H9 (cell line): ENCODE measurements at regions not wholly inside any gene's neighbourhood (a gene's known extent, or its start where the extent isn't known, plus 50 kb on each side); places are given as distances from the start of the nearest gene placed in this dataset.

ENCODE experiments used
- DNase-seq: peaks from one replicate; pipeline ENCODE4 v3.0.0-alpha.2; 2017
- H2AFZ ChIP-seq: one replicate; pipeline ENCODE4 v1.6.1; 2013; ENCODE audit warnings: mild to moderate bottlenecking, low read length, control low read depth, moderate library complexity
- H2AK5ac ChIP-seq: 2 replicates; pipeline ENCODE4 v1.6.1; 2013; ENCODE audit warnings: low read length, control low read depth, mixed read lengths; ENCODE audit not compliant: insufficient read length
- H2BK120ac ChIP-seq: one replicate; pipeline ENCODE4 v1.6.1; 2013; ENCODE audit warnings: low read depth, mild to moderate bottlenecking, low read length, control low read depth, inconsistent platforms; ENCODE audit not compliant: poor library complexity, severe bottlenecking
- H2BK12ac ChIP-seq: 2 replicates; pipeline ENCODE4 v1.6.1; 2013; ENCODE audit warnings: low read length, control low read depth, mixed read lengths, low read depth; ENCODE audit not compliant: insufficient read length
- H2BK15ac ChIP-seq: 2 replicates; pipeline ENCODE4 v1.6.1; 2013; ENCODE audit warnings: low read depth, low read length, control low read depth
- H2BK20ac ChIP-seq: one replicate; pipeline ENCODE4 v1.6.1; 2013; ENCODE audit warnings: low read depth, mild to moderate bottlenecking, low read length, control low read depth, inconsistent platforms; ENCODE audit not compliant: poor library complexity, severe bottlenecking
- H2BK5ac ChIP-seq: 2 replicates; pipeline ENCODE4 v1.6.1; 2013; ENCODE audit warnings: low read length, control low read depth, mixed read lengths; ENCODE audit not compliant: insufficient read length
- H3K14ac ChIP-seq: 2 replicates; pipeline ENCODE4 v1.6.1; 2013; ENCODE audit warnings: low read length, control low read depth; ENCODE audit not compliant: insufficient read depth
- H3K18ac ChIP-seq: 2 replicates; pipeline ENCODE4 v1.6.1; 2013; ENCODE audit warnings: low read depth, mild to moderate bottlenecking, mixed read lengths, low read length, control low read depth; ENCODE audit not compliant: insufficient read length
- H3K23ac ChIP-seq: 2 replicates; pipeline ENCODE4 v1.6.1; 2013; ENCODE audit warnings: low read length, control low read depth, mixed read lengths, low read depth; ENCODE audit not compliant: insufficient read length
- H3K23me2 ChIP-seq: 2 replicates; pipeline ENCODE4 v1.6.1; 2013; ENCODE audit warnings: low read depth, mild to moderate bottlenecking, mixed read lengths, low read length, control low read depth; ENCODE audit not compliant: insufficient read length, poor library complexity, severe bottlenecking
- H3K27ac ChIP-seq: 2 replicates; pipeline ENCODE4 v1.5.1; 2013; ENCODE audit warnings: low read length, control low read depth, mixed read lengths, low read depth; ENCODE audit not compliant: insufficient read length
- H3K27me3 ChIP-seq: 2 replicates; pipeline ENCODE4 v1.6.1; 2013; ENCODE audit warnings: low read length, control low read depth, inconsistent platforms; ENCODE audit not compliant: insufficient read depth
- H3K4ac ChIP-seq: 2 replicates; pipeline ENCODE4 v1.6.1; 2013; ENCODE audit warnings: low read depth, mild to moderate bottlenecking, control low read depth, inconsistent platforms, low read length, moderate library complexity
- H3K4me1 ChIP-seq: 2 replicates; pipeline ENCODE4 v1.6.1; 2013; ENCODE audit warnings: low read length, control low read depth, inconsistent platforms; ENCODE audit not compliant: insufficient read depth
- H3K4me2 ChIP-seq: 2 replicates; pipeline ENCODE4 v1.6.1; 2013; ENCODE audit warnings: low read length, control low read depth, mixed read lengths; ENCODE audit not compliant: insufficient read length, insufficient read depth
- H3K56ac ChIP-seq: 2 replicates; pipeline ENCODE4 v1.6.1; 2013; ENCODE audit warnings: low read depth, mild to moderate bottlenecking, mixed read lengths, low read length, control low read depth; ENCODE audit not compliant: insufficient read length
- H3K79me1 ChIP-seq: 2 replicates; pipeline ENCODE4 v1.6.1; 2013; ENCODE audit warnings: low read depth, mild to moderate bottlenecking, moderate library complexity, low read length, control low read depth, inconsistent platforms; ENCODE audit not compliant: insufficient read depth, poor library complexity, severe bottlenecking
- H3K79me2 ChIP-seq: 2 replicates; pipeline ENCODE4 v1.6.1; 2013; ENCODE audit warnings: low read length, control low read depth, inconsistent platforms; ENCODE audit not compliant: insufficient read depth
- H3K9ac ChIP-seq: 2 replicates; pipeline ENCODE4 v1.6.1; 2013; ENCODE audit warnings: low read length, control low read depth, mixed read lengths; ENCODE audit not compliant: insufficient read length; ENCODE audit errors: extremely low read depth
- H3K9me3 ChIP-seq: one replicate; pipeline ENCODE4 v1.6.1; 2013; ENCODE audit warnings: low read depth, low read length, inconsistent platforms; ENCODE audit not compliant: control insufficient read depth
- H3T11ph ChIP-seq: one replicate; pipeline ENCODE4 v1.6.1; 2013; ENCODE audit warnings: mild to moderate bottlenecking, low read length, control low read depth, inconsistent platforms
- H4K20me1 ChIP-seq: one replicate; pipeline ENCODE4 v1.6.1; 2013; ENCODE audit not compliant: control insufficient read depth, insufficient read length, insufficient read depth
- H4K5ac ChIP-seq: 2 replicates; pipeline ENCODE4 v1.6.1; 2013; ENCODE audit warnings: low read depth, mild to moderate bottlenecking, mixed read lengths, low read length, control low read depth; ENCODE audit not compliant: insufficient read length
- H4K8ac ChIP-seq: replicated peaks from 2 replicates; pipeline ENCODE4 v1.6.1; 2013; ENCODE audit warnings: low read length, control low read depth, mixed read lengths, low read depth; ENCODE audit not compliant: insufficient read length
- H4K91ac ChIP-seq: 2 replicates; pipeline ENCODE4 v1.6.1; 2013; ENCODE audit warnings: low read depth, mild to moderate bottlenecking, moderate library complexity, mixed read lengths, low read length, control low read depth; ENCODE audit not compliant: insufficient read length
- H3K27ac Mint-ChIP-seq, 3 experiments: 2 replicates in 2 of 3; 3 replicates in 1 of 3; pipeline ENCODE4 v1.8.0; 2020 to 2021; ENCODE audit warnings: mixed read lengths in 3 of 3, mild to moderate bottlenecking in 1 of 3, moderate library complexity in 1 of 3
- H3K27me3 Mint-ChIP-seq: 2 replicates; pipeline ENCODE4 v1.8.0; 2021; ENCODE audit warnings: low read depth, mild to moderate bottlenecking, moderate library complexity, mixed read lengths
- H3K36me3 Mint-ChIP-seq, 3 experiments: 2 replicates in 2 of 3; 3 replicates in 1 of 3; pipeline ENCODE4 v1.8.0; 2020 to 2021; ENCODE audit warnings: low read depth in 3 of 3, mixed read lengths in 3 of 3; ENCODE audit not compliant: insufficient read depth in 1 of 3
- H3K4me1 Mint-ChIP-seq, 2 experiments: 2 replicates each; pipeline ENCODE4 v1.8.0; 2020; ENCODE audit warnings: mixed read lengths in 2 of 2
- H3K4me3 Mint-ChIP-seq, 2 experiments: 2 replicates in 1 of 2; 3 replicates in 1 of 2; pipeline ENCODE4 v1.8.0; 2020 to 2021; ENCODE audit warnings: mild to moderate bottlenecking in 2 of 2, mixed read lengths in 2 of 2, moderate library complexity in 1 of 2
- H3K9me3 Mint-ChIP-seq, 2 experiments: 2 replicates in 1 of 2; 3 replicates in 1 of 2; pipeline ENCODE4 v1.8.0; 2020; ENCODE audit warnings: mild to moderate bottlenecking in 2 of 2, mixed read lengths in 2 of 2, moderate library complexity in 1 of 2
- TF ChIP-seq, protein P1 (sequence below): fragments of 200-600 bp; sonication (generic); conservative IDR thresholded peaks from 3 replicates; pipeline ENCODE4 v1.8.0; 2021; ENCODE audit warnings: antibody characterized with exemption, mild to moderate bottlenecking

DNA sequence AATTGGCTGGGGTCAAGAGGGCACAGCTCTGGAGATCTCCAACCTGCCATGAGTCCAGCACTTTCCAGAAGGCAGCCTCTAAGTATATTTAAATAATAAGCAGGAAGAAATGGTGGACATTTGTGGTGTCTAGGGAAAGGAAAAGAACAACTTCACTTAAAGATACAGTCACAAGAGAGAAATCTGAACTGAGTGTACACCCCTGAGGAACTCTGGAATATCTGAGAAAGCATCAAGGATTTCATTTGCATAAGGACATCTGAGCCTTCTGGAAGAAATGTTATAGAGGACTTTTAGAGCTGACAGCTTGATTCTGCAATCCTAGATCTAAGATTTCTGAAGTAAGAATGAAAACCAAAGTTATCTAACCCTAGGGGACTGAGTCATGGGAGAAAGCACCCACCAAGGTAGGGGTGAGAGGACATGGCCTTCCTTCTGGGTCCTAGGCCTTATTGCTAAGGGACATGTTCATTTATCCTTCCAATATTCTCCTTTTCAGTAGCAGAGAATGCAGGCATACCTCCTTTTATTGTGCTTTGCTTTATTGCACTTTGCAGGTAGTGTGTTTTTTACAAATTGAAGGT, 253.4 kb upstream of the SLC24A2 start:
- Histone ChIP-seq H3K18ac (no peak overlapping the region), H2BK120ac (no peak overlapping the region), H2BK20ac (no peak overlapping the region), H3K56ac (no peak overlapping the region), H3K9ac (no peak overlapping the region), H2AK5ac (no peak overlapping the region), H3K4me1 (peaks cover 4% of the 10 kb centered on the region; the same call in 1 of the 2 replicates), H3K4me2 (no peak overlapping the region), H3K9me3 (no peaks in the 10 kb centered on the region), H2AFZ (no peak overlapping the region), H2BK5ac (no peak overlapping the region), H3K23ac (no peak overlapping the region), H3K79me2 (no peaks in the 10 kb centered on the region), H4K20me1 (no peaks in the 10 kb centered on the region), H4K8ac (no peak overlapping the region), H2BK12ac (no peak overlapping the region), H3K27ac (no peak overlapping the region), H3K79me1 (no peaks in the 10 kb centered on the region), H3K14ac (no peak overlapping the region), H3K4ac (no peak overlapping the region), H4K91ac (no peak overlapping the region), H3T11ph (no peak overlapping the region), H4K5ac (no peak overlapping the region), H3K27me3 (no peaks in the 10 kb centered on the region), H3K23me2 (no peaks in the 10 kb centered on the region), H2BK15ac (no peak overlapping the region)
- H3K27me3 Mint-ChIP-seq: peaks cover 3% of the 10 kb centered on the region; the same call in 1 of the 2 replicates
- peaks cover 18 to 24% of the 10 kb centered on the region in 2 experiments for H3K4me1 Mint-ChIP-seq
- no peaks in the 10 kb centered on the region for H3K9me3 Mint-ChIP-seq
- H3K36me3 Mint-ChIP-seq: no peaks in the 10 kb centered on the region
- no peak overlapping the region for H3K27ac Mint-ChIP-seq
- TF ChIP-seq, protein P1, sequence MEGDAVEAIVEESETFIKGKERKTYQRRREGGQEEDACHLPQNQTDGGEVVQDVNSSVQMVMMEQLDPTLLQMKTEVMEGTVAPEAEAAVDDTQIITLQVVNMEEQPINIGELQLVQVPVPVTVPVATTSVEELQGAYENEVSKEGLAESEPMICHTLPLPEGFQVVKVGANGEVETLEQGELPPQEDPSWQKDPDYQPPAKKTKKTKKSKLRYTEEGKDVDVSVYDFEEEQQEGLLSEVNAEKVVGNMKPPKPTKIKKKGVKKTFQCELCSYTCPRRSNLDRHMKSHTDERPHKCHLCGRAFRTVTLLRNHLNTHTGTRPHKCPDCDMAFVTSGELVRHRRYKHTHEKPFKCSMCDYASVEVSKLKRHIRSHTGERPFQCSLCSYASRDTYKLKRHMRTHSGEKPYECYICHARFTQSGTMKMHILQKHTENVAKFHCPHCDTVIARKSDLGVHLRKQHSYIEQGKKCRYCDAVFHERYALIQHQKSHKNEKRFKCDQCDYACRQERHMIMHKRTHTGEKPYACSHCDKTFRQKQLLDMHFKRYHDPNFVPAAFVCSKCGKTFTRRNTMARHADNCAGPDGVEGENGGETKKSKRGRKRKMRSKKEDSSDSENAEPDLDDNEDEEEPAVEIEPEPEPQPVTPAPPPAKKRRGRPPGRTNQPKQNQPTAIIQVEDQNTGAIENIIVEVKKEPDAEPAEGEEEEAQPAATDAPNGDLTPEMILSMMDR: no peak
- no peak for DNase-seq
- H3K4me3 Mint-ChIP-seq: no peak overlapping the region
